SU-DHL-6 (cell line): ENCODE measurements at regions not wholly inside any gene's neighbourhood (a gene's known extent, or its start where the extent isn't known, plus 50 kb on each side); places are given as distances from the start of the nearest gene placed in this dataset.

Experiments
- H2AFZ ChIP-seq: fragments of 200-600 bp; sonication (generic); 2 replicates; pipeline ENCODE4 v1.6.1; 2014; ENCODE audit warnings: low read depth, mild to moderate bottlenecking, moderate library complexity, mixed read lengths, antibody characterized with exemption, low read length; ENCODE audit not compliant: severe bottlenecking
- H3F3A ChIP-seq: fragments of 200-600 bp; shearing (Covaris generic); 2 replicates; pipeline ENCODE4 v1.6.0; 2016; ENCODE audit warnings: antibody characterized with exemption, mild to moderate bottlenecking; ENCODE audit not compliant: insufficient read depth
- H3K27ac ChIP-seq: fragments of 200-600 bp; sonication (generic); 2 replicates; pipeline ENCODE4 v1.5.1; 2016; ENCODE audit warnings: low read depth, mild to moderate bottlenecking, low read length, moderate library complexity, mixed read lengths
- H3K27me3 ChIP-seq: fragments of 200-600 bp; sonication (generic), shearing (Covaris generic); 2 replicates; pipeline ENCODE4 v1.6.0; 2014; ENCODE audit warnings: mild to moderate bottlenecking, low read length
- H3K36me3 ChIP-seq: fragments of 200-600 bp; sonication (generic); 2 replicates; pipeline ENCODE4 v1.6.1; 2014; ENCODE audit warnings: mild to moderate bottlenecking, low read length, mixed read lengths
- H3K4me2 ChIP-seq: fragments of 300-600, 200-600 bp; shearing (Covaris generic), sonication (generic); 2 replicates; pipeline ENCODE4 v1.6.0; 2014; ENCODE audit warnings: low read length, low read depth, mild to moderate bottlenecking; ENCODE audit not compliant: poor library complexity, severe bottlenecking
- H3K4me3 ChIP-seq: fragments of 200-600 bp; sonication (generic); 2 replicates; pipeline ENCODE4 v1.5.1; 2014; ENCODE audit warnings: antibody characterized with exemption, low read length, mild to moderate bottlenecking, mixed read lengths; ENCODE audit not compliant: insufficient read depth, poor library complexity, severe bottlenecking
- H3K79me2 ChIP-seq: fragments of 200-600 bp; sonication (generic); 2 replicates; pipeline ENCODE4 v1.6.1; 2014; ENCODE audit warnings: mild to moderate bottlenecking, low read length, moderate library complexity; ENCODE audit not compliant: insufficient read depth
- H3K9ac ChIP-seq: fragments of 200-600 bp; sonication (generic); 2 replicates; pipeline ENCODE4 v1.7.0; 2014; ENCODE audit warnings: mild to moderate bottlenecking, low read length
- H3K9me2 ChIP-seq: fragments of 200-600 bp; sonication (generic); replicated peaks from 2 replicates; pipeline ENCODE4 v1.6.1; 2014; ENCODE audit warnings: low read length; ENCODE audit not compliant: insufficient read depth
- H3K9me3 ChIP-seq: fragments of 200-600 bp; sonication (generic); 2 replicates; pipeline ENCODE4 v1.6.1; 2014; ENCODE audit warnings: low read length, mixed read lengths; ENCODE audit not compliant: insufficient read depth
- H4K20me1 ChIP-seq: fragments of 200-600 bp; sonication (generic); 2 replicates; pipeline ENCODE4 v1.6.1; 2014; ENCODE audit warnings: low read depth, mild to moderate bottlenecking, antibody characterized with exemption, low read length, moderate library complexity, mixed read lengths
- CTCF ChIP-seq: fragments of 200-600 bp; sonication (generic); IDR thresholded peaks from one replicate; pipeline ENCODE4 v1.5.1; 2017; ENCODE audit warnings: antibody characterized with exemption, mild to moderate bottlenecking, low read length, moderate library complexity; ENCODE audit not compliant: insufficient read depth, poor library complexity, severe bottlenecking
- EZH2phosphoT487 ChIP-seq: fragments of 200-600 bp; sonication (generic), shearing (Covaris generic); conservative IDR thresholded peaks from 2 replicates; pipeline ENCODE4 v1.6.1; 2018; ENCODE audit warnings: mild to moderate bottlenecking, antibody characterized with exemption, low read length, moderate library complexity, mixed read lengths

- Histone ChIP-seq H3K36me3 (no peaks in the 10 kb centered on the region), H2AFZ (no peak overlapping the region), H3K9me2 (no peaks in the 10 kb centered on the region), H3F3A (no peaks in the 10 kb centered on the region), H3K9me3 (no peaks in the 10 kb centered on the region), H3K9ac (no peak overlapping the region), H4K20me1 (no peaks in the 10 kb centered on the region), H3K79me2 (no peaks in the 10 kb centered on the region), H3K27ac (no peak overlapping the region), H3K27me3 (no peaks in the 10 kb centered on the region), H3K4me3 (no peak overlapping the region), H3K4me2 (no peak overlapping the region)
- TF ChIP-seq CTCF (no peak), EZH2phosphoT487 (no peak)
Observed at GRCh38 chr6:3911614-3912336, 62.6 kb downstream of the FAM50B start.

- Histone ChIP-seq H3K4me3 (no peak overlapping the region), H3K9me2 (no peaks in the 10 kb centered on the region), H3K27me3 (no peaks in the 10 kb centered on the region), H3K9me3 (no peaks in the 10 kb centered on the region), H3F3A (no peaks in the 10 kb centered on the region), H3K9ac (no peak overlapping the region), H3K4me2 (no peak overlapping the region), H2AFZ (no peak overlapping the region), H4K20me1 (no peaks in the 10 kb centered on the region), H3K79me2 (no peaks in the 10 kb centered on the region), H3K27ac (no peak overlapping the region), H3K36me3 (no peaks in the 10 kb centered on the region)
- no peak for TF ChIP-seq EZH2phosphoT487
- no peak for TF ChIP-seq CTCF
Observed at GRCh38 chr6:3912361-3913076, 63.3 kb downstream of the FAM50B start.

GRCh38 chr6:3913077-3913957 is 64.1 kb downstream of the FAM50B start:
- no peak for TF ChIP-seq EZH2phosphoT487
- H3K4me2 ChIP-seq: no peak overlapping the region
- no peaks in the 10 kb centered on the region for H3K79me2 ChIP-seq
- H3K9me3 ChIP-seq: no peaks in the 10 kb centered on the region
- no peaks in the 10 kb centered on the region for H3K27me3 ChIP-seq
- no peaks in the 10 kb centered on the region for H3K9me2 ChIP-seq
- H3K4me3 ChIP-seq: no peak overlapping the region
- H3K9ac ChIP-seq: no peak overlapping the region
- no peaks in the 10 kb centered on the region for H3K36me3 ChIP-seq
- H4K20me1 ChIP-seq: no peaks in the 10 kb centered on the region
- no peaks in the 10 kb centered on the region for H3F3A ChIP-seq
- no peak overlapping the region for H3K27ac ChIP-seq
- H2AFZ ChIP-seq: no peak overlapping the region
